ENCODE measurements at regions not wholly inside any gene's neighbourhood (a gene's known extent, or its start where the extent isn't known, plus 50 kb on each side); places are given as distances from the start of the nearest gene placed in this dataset.

DNA sequence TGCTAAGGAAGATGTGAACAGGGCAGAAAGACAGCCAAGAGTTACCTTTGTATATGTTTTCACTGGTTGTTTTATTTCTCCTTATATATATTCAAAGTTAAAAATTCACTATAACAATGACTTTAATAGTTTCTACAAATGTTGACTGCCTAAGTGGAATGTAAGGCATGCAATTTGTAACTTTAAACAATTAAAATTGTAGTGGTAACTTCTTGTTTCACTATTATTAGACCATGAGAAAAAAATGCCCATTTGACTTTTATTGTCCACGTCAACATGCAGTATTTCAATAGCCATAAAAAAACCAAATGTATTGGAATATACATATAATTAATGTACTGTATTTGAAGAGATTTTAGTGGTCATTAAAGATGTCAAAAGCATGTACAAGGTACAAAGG lies 340.7 kb upstream of the CBLB start:
- H3K4me1 ChIP-seq (ENCODE audit: control insufficient read depth, insufficient read depth, low read length), result 0 out of 2 replicates have a peak, but pooled peaks cover 3% of the 10 kb centered on the region
- H3K9me3 ChIP-seq (ENCODE audit: control insufficient read depth, insufficient read depth, low read depth, low read length), result peaks cover 2% of the 10 kb centered on the region; the same call in 1 of the 2 replicates
- H3K9ac ChIP-seq (ENCODE audit: low read length), result no peak overlapping the region
- no peak overlapping the region for H3K27ac ChIP-seq (ENCODE audit: low read depth, low read length)
- H3K36me3 ChIP-seq (ENCODE audit: control insufficient read depth, insufficient read depth, low read length), result no peaks in the 10 kb centered on the region
- H3K4me3 ChIP-seq (ENCODE audit: low read depth, low read length), result no peak overlapping the region
- H3K27me3 ChIP-seq (ENCODE audit: control insufficient read depth, insufficient read depth, low read length), result no peaks in the 10 kb centered on the region

DNA sequence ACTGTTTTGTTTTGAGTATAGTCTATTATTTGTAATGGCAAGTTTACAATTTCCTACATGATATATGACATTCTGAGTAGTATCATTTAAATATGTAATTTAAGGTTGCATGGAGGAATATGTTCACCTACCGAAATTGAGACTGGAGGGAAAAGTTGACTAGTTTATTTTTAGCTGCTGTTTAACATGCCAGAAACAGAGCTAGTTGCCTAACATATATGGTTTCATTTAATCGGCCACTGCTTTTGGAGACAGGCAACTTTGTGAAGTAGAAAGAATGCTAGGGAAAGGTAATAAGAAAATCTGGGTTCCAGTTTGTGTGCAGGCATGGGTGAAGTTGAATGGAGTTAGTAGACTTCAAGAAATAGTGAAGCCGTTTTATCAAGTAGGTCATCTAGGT lies 342.1 kb upstream of the CBLB start:
- no peaks in the 10 kb centered on the region for H3K36me3 ChIP-seq (ENCODE audit: control insufficient read depth, insufficient read depth, low read length)
- no peaks in the 10 kb centered on the region for H3K27me3 ChIP-seq (ENCODE audit: control insufficient read depth, insufficient read depth, low read length)
- H3K9ac ChIP-seq (ENCODE audit: low read length), result no peak overlapping the region
- H3K9me3 ChIP-seq (ENCODE audit: control insufficient read depth, insufficient read depth, low read depth, low read length), result no peaks in the 10 kb centered on the region
- no peak overlapping the region for H3K4me3 ChIP-seq (ENCODE audit: low read depth, low read length)
- no peak overlapping the region for H3K27ac ChIP-seq (ENCODE audit: low read depth, low read length)
- 0 out of 2 replicates have a peak, but pooled peaks cover under 1% of the 10 kb centered on the region for H3K4me1 ChIP-seq (ENCODE audit: control insufficient read depth, insufficient read depth, low read length)

DNA sequence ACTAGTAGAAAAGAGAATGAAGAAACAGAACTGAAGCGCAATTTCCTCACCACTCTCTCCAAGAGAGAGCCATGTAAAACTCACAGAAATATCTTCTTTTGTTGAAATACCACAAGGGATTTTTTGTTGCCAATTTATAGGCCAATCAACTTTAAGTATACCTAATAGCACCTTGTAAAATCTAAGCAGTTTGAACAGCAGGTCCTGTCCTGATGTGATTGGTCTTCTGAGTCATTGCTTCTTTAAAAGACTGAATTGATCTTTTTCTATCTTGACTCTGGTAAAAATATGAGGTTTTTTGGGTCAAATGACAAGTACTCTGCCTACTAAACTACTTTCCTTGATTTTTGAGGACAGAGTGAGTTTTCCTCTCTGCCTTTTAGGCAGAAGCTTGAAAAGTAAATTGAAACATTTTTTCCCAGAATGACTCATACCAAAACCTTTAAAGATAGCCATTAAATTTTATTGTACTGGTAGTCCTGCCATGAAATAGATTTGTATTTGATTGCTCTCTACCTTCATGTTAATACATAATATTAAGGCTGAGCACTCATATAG lies 343.9 kb upstream of the CBLB start:
- H3K4me3 ChIP-seq (ENCODE audit: low read depth, low read length), result no peak overlapping the region
- no peaks in the 10 kb centered on the region for H3K9me3 ChIP-seq (ENCODE audit: control insufficient read depth, insufficient read depth, low read depth, low read length)
- H3K27me3 ChIP-seq (ENCODE audit: control insufficient read depth, insufficient read depth, low read length), result no peaks in the 10 kb centered on the region
- no peaks in the 10 kb centered on the region for H3K36me3 ChIP-seq (ENCODE audit: control insufficient read depth, insufficient read depth, low read length)
- no peak overlapping the region for H3K9ac ChIP-seq (ENCODE audit: low read length)
- H3K4me1 ChIP-seq (ENCODE audit: control insufficient read depth, insufficient read depth, low read length), result no peaks in the 10 kb centered on the region
- H3K27ac ChIP-seq (ENCODE audit: low read depth, low read length), result no peak overlapping the region

DNA sequence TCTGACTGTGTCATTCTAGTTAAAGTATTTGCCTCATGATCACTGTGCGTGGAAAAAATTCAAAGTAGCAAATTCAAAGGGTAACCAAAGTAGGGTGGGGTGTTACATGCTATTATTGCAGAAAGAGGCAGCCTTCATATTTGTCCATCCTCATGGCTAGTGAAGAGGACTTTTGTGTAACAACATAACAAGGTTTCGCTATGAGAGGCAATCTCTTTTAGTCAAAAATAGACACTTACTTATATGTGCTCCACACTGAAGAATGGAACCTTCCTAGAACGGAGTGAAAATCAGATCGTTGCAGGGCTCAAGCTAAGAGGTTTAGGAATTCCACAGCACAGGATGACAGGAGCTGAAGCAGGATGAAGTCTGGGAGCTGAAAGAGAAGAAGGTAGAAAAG lies 345.1 kb upstream of the CBLB start:
- Histone ChIP-seq H3K9ac (ENCODE audit: low read length) (no peak overlapping the region), H3K4me1 (ENCODE audit: control insufficient read depth, insufficient read depth, low read length) (no peaks in the 10 kb centered on the region), H3K4me3 (ENCODE audit: low read depth, low read length) (no peak overlapping the region), H3K27ac (ENCODE audit: low read depth, low read length) (no peak overlapping the region), H3K9me3 (ENCODE audit: control insufficient read depth, insufficient read depth, low read depth, low read length) (no peaks in the 10 kb centered on the region), H3K27me3 (ENCODE audit: control insufficient read depth, insufficient read depth, low read length) (no peaks in the 10 kb centered on the region), H3K36me3 (ENCODE audit: control insufficient read depth, insufficient read depth, low read length) (no peaks in the 10 kb centered on the region)

DNA sequence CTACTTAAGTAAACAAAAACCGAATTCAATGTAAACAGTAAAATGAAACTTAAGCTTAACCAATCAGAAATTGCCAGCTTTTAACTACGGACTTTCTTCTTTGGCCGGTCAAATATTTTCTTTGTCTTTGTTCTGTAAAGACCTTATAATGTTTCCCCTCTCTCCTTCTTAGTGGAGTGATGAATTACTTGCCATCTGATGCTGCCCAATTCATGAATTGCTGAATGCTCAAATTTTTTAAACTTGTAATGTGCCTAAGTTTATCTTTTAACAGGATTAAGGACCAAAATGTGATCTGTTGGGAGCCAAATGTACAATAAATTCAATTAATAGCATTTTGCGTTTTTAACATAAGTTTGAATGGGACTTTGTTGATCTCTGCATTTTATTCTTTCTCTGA lies 345.8 kb upstream of the CBLB start:
- Histone ChIP-seq H3K27me3 (ENCODE audit: control insufficient read depth, insufficient read depth, low read length) (no peaks in the 10 kb centered on the region), H3K9ac (ENCODE audit: low read length) (no peak overlapping the region), H3K4me1 (ENCODE audit: control insufficient read depth, insufficient read depth, low read length) (no peaks in the 10 kb centered on the region), H3K36me3 (ENCODE audit: control insufficient read depth, insufficient read depth, low read length) (no peaks in the 10 kb centered on the region), H3K27ac (ENCODE audit: low read depth, low read length) (no peak overlapping the region), H3K9me3 (ENCODE audit: control insufficient read depth, insufficient read depth, low read depth, low read length) (no peaks in the 10 kb centered on the region), H3K4me3 (ENCODE audit: low read depth, low read length) (no peak overlapping the region)

DNA sequence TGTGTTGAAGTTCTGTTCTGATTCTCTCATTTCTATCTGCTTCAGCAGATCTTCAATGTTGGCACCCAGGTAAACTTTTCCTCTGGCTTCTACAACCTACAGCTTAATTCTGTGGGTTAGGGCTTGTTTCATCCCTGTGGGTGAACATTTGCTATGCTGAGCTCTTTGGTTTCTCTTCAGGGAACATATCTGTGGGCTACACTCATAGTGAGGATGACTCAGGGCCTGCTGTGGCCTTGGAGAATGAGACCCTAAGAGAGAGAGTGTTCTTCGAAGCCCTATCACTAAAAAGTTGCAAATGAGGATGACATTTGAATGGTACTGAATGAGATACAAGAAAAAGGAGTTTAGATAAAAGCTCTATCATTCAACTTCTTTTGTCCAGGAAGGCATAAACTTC lies 346.2 kb upstream of the CBLB start:
- Histone ChIP-seq H3K27ac (ENCODE audit: low read depth, low read length) (no peak overlapping the region), H3K9ac (ENCODE audit: low read length) (no peak overlapping the region), H3K36me3 (ENCODE audit: control insufficient read depth, insufficient read depth, low read length) (no peaks in the 10 kb centered on the region), H3K27me3 (ENCODE audit: control insufficient read depth, insufficient read depth, low read length) (no peaks in the 10 kb centered on the region), H3K9me3 (ENCODE audit: control insufficient read depth, insufficient read depth, low read depth, low read length) (no peaks in the 10 kb centered on the region), H3K4me1 (ENCODE audit: control insufficient read depth, insufficient read depth, low read length) (no peaks in the 10 kb centered on the region), H3K4me3 (ENCODE audit: low read depth, low read length) (no peak overlapping the region)

DNA sequence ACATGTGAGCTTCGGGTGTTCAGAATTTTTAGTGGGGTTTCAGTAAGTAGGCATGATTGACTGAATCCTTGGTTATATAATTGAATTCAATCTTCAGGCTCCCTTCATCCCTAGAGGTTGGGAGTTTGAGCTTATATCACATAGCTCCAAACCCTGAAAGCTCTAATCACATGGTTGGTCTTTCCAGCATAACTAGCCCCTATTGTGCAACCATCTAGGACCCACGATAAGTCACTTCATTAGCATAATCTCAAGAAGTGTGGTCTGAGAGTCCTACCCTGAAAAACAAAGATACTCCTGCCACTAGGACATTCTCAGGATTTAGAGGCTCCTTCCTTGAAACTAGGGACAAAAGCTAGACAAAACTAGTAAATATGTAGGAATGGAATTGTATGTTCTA lies 348.9 kb upstream of the CBLB start:
- Histone ChIP-seq H3K4me3 (ENCODE audit: low read depth, low read length) (no peak overlapping the region), H3K9me3 (ENCODE audit: control insufficient read depth, insufficient read depth, low read depth, low read length) (no peaks in the 10 kb centered on the region), H3K9ac (ENCODE audit: low read length) (no peak overlapping the region), H3K4me1 (ENCODE audit: control insufficient read depth, insufficient read depth, low read length) (no peaks in the 10 kb centered on the region), H3K27me3 (ENCODE audit: control insufficient read depth, insufficient read depth, low read length) (no peaks in the 10 kb centered on the region), H3K27ac (ENCODE audit: low read depth, low read length) (no peak overlapping the region), H3K36me3 (ENCODE audit: control insufficient read depth, insufficient read depth, low read length) (no peaks in the 10 kb centered on the region)

DNA sequence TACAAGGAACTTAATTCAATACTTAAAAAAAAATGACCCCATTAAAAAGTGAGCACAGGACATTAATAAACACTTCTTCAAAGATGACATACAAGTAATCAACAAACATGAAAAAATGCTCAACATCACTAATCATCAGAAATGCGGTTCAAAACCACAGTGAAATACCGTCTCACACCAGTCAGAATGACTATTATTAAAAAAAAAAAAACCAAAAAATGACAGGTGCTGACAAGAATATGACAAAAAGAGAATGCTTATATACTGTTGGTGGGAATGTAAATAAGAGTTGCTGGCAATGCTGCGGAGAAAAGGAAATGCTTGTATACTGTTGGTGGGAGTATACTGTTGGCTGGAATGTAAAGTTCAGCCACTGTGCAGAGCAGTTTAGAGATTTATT lies 358.3 kb upstream of the CBLB start:
- H3K4me3 ChIP-seq (ENCODE audit: low read depth, low read length), result no peak overlapping the region
- no peak overlapping the region for H3K27ac ChIP-seq (ENCODE audit: low read depth, low read length)
- no peaks in the 10 kb centered on the region for H3K36me3 ChIP-seq (ENCODE audit: control insufficient read depth, insufficient read depth, low read length)
- H3K9me3 ChIP-seq (ENCODE audit: control insufficient read depth, insufficient read depth, low read depth, low read length), result no peaks in the 10 kb centered on the region; the same call in 1 of the 2 replicates
- no peaks in the 10 kb centered on the region for H3K4me1 ChIP-seq (ENCODE audit: control insufficient read depth, insufficient read depth, low read length)
- H3K9ac ChIP-seq (ENCODE audit: low read length), result no peak overlapping the region
- H3K27me3 ChIP-seq (ENCODE audit: control insufficient read depth, insufficient read depth, low read length), result no peaks in the 10 kb centered on the region

DNA sequence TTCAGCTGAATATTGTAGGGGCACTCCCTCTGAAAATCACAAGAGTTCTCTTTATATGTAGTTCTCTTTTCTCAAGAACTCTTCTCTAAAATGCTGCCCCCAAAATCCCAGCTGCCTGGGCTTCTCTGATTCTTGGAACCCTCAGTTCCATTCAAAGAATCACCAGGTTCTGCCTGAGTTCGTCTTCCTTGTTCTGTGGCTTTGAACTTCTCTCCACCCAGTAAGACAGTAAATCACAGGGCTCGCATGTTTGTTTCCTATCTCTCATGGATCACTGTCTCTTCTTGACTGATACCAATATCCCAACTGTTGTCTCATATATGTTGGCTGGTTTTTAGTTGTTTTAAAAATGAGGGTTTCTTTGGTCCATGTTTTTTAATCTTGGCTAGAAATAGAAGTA lies 359.5 kb upstream of the CBLB start:
- Histone ChIP-seq H3K27ac (ENCODE audit: low read depth, low read length) (no peak overlapping the region), H3K4me1 (ENCODE audit: control insufficient read depth, insufficient read depth, low read length) (no peaks in the 10 kb centered on the region), H3K4me3 (ENCODE audit: low read depth, low read length) (no peak overlapping the region), H3K9me3 (ENCODE audit: control insufficient read depth, insufficient read depth, low read depth, low read length) (no peaks in the 10 kb centered on the region; the same call in 1 of the 2 replicates), H3K27me3 (ENCODE audit: control insufficient read depth, insufficient read depth, low read length) (no peaks in the 10 kb centered on the region), H3K9ac (ENCODE audit: low read length) (no peak overlapping the region), H3K36me3 (ENCODE audit: control insufficient read depth, insufficient read depth, low read length) (no peaks in the 10 kb centered on the region)

DNA sequence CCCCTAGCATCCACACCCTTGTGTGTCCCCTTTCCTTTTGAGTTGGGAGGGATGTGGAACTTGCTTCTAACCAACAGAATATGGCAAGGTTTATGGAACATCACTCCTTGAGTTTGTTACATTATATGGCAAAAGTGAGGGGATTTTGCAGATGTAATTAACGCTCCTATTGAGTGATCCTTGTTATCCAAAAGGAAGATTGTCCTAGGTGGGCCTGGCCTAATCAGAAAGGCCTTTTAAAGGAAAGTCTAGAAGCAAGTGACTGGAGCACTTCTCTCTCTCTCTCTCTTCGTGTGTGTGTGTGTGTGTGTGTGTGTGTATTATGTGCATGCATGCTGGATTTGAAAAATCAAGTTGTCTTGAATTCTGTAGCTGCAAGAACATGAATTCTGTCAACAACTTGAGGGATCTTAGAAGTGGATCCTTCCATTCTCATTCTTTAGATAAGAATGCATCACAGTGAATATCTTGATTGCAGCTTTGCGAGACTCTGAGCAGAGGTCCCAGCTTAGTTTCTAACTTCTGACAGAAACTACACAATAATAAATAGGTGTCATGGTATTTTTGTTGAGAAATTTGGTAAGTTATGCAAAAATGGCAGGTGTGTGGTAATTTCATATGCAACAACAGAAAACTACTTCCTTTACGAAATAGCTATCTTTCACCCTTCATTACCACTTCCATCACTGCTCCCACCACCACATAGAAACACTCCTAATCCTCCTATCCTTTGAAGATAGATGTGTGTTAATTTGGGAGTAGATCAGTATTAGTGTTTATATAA lies 360.9 kb upstream of the CBLB start:
- Histone ChIP-seq H3K4me1 (ENCODE audit: control insufficient read depth, insufficient read depth, low read length) (no peaks in the 10 kb centered on the region), H3K9ac (ENCODE audit: low read length) (no peak overlapping the region), H3K4me3 (ENCODE audit: low read depth, low read length) (no peak overlapping the region), H3K27ac (ENCODE audit: low read depth, low read length) (no peak overlapping the region), H3K27me3 (ENCODE audit: control insufficient read depth, insufficient read depth, low read length) (no peaks in the 10 kb centered on the region), H3K36me3 (ENCODE audit: control insufficient read depth, insufficient read depth, low read length) (no peaks in the 10 kb centered on the region), H3K9me3 (ENCODE audit: control insufficient read depth, insufficient read depth, low read depth, low read length) (no peaks in the 10 kb centered on the region; the same call in 1 of the 2 replicates)

DNA sequence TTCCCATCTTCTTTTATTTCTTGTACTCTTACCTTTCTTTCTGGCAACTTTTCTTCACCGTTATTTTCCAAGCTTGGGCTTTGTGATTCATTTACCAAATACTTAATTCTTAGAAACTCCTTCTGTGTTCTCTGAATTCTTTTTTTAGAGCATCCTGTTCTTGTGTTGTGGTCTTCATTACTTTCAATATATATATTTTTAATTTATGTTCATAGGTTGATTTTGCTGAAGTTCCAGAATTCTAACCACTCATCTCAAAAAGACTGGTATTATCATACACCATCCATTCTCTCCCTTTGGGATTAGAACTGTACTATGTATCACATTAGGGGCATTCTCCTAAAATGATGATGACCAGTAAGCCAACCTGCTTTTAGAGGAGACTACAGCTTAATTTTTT lies 362.3 kb upstream of the CBLB start:
- H3K36me3 ChIP-seq (ENCODE audit: control insufficient read depth, insufficient read depth, low read length), result no peaks in the 10 kb centered on the region
- no peaks in the 10 kb centered on the region; the same call in 1 of the 2 replicates for H3K9me3 ChIP-seq (ENCODE audit: control insufficient read depth, insufficient read depth, low read depth, low read length)
- H3K4me3 ChIP-seq (ENCODE audit: low read depth, low read length), result no peak overlapping the region
- no peak overlapping the region for H3K27ac ChIP-seq (ENCODE audit: low read depth, low read length)
- H3K9ac ChIP-seq (ENCODE audit: low read length), result no peak overlapping the region
- H3K27me3 ChIP-seq (ENCODE audit: control insufficient read depth, insufficient read depth, low read length), result no peaks in the 10 kb centered on the region
- H3K4me1 ChIP-seq (ENCODE audit: control insufficient read depth, insufficient read depth, low read length), result no peaks in the 10 kb centered on the region

Data from HUES6 (cell line).